VCaP (cell line): ENCODE measurements at regions not wholly inside any gene's neighbourhood (a gene's known extent, or its start where the extent isn't known, plus 50 kb on each side); places are given as distances from the start of the nearest gene placed in this dataset.

ENCODE experiments used
- H3K27ac ChIP-seq: fragments of 450-650 bp; 2 replicates; pipeline ENCODE4 v1.5.1; 2017
- CTCF ChIP-seq: fragments of 450-650 bp; conservative IDR thresholded peaks from 2 replicates; pipeline ENCODE4 v1.5.1; 2017; ENCODE audit warnings: mild to moderate bottlenecking, moderate library complexity

- H3K27ac ChIP-seq: no peak overlapping the region
- TF ChIP-seq CTCF: no peak
These were observed 189.3 kb upstream of the ARG1 start for GRCh38 chr6:131383421-131384411.

- peak; percentile 56 for TF ChIP-seq CTCF
- H3K27ac ChIP-seq: no peak overlapping the region
These were observed 185.2 kb upstream of the ARG1 start for GRCh38 chr6:131387562-131388447.

GRCh38 chr6:131390322-131390721 lies 182.7 kb upstream of the ARG1 start:
- TF ChIP-seq CTCF: no peak
- H3K27ac ChIP-seq: no peak overlapping the region

- TF ChIP-seq CTCF: no peak
- no peak overlapping the region for H3K27ac ChIP-seq
These were observed 181.9 kb upstream of the ARG1 start for GRCh38 chr6:131391116-131391515.

- no peak for TF ChIP-seq CTCF
- no peak overlapping the region for H3K27ac ChIP-seq
These were observed 179.6 kb upstream of the ARG1 start for GRCh38 chr6:131393433-131393832.

- no peak overlapping the region for H3K27ac ChIP-seq
- TF ChIP-seq CTCF: no peak
These were observed 178.1 kb upstream of the ARG1 start for GRCh38 chr6:131394768-131395432.
